Hepatocyte (in vitro differentiated cells): ENCODE measurements at regions not wholly inside any gene's neighbourhood (a gene's known extent, or its start where the extent isn't known, plus 50 kb on each side); places are given as distances from the start of the nearest gene placed in this dataset.

ENCODE experiments used
- DNase-seq: peaks from one replicate; pipeline ENCODE4 v3.0.0-alpha.2; 2016; ENCODE audit warnings: low spot score
- H2AFZ ChIP-seq: fragments of 200-600 bp; sonication (generic); 2 replicates; pipeline ENCODE4 v1.6.0; 2016; ENCODE audit warnings: antibody characterized with exemption, mild to moderate bottlenecking
- H3K27ac ChIP-seq: fragments of 200-600 bp; sonication (generic); 2 replicates; pipeline ENCODE4 v1.5.1; 2016; ENCODE audit warnings: mild to moderate bottlenecking
- H3K27me3 ChIP-seq: fragments of 200-600 bp; sonication (generic); 2 replicates; pipeline ENCODE4 v1.6.1; 2016
- H3K36me3 ChIP-seq: fragments of 200-600 bp; sonication (generic); replicated peaks from 2 replicates; pipeline ENCODE4 v1.5.1; 2016; ENCODE audit warnings: low read depth; ENCODE audit not compliant: insufficient read depth
- H3K4me1 ChIP-seq: fragments of 200-600 bp; sonication (generic); 2 replicates; pipeline ENCODE4 v1.5.1; 2016; ENCODE audit warnings: mild to moderate bottlenecking, moderate library complexity; ENCODE audit not compliant: insufficient read depth
- H3K4me2 ChIP-seq: fragments of 200-600 bp; sonication (generic); 2 replicates; pipeline ENCODE4 v1.6.0; 2016
- H3K4me3 ChIP-seq: fragments of 200-600 bp; sonication (generic); 2 replicates; pipeline ENCODE4 v1.5.1; 2016; ENCODE audit warnings: mild to moderate bottlenecking
- H3K79me2 ChIP-seq: fragments of 200-600 bp; sonication (generic); 2 replicates; pipeline ENCODE4 v1.6.0; 2017; ENCODE audit warnings: mild to moderate bottlenecking
- H3K9me2 ChIP-seq: fragments of 200-600 bp; sonication (generic); replicated peaks from 2 replicates; pipeline ENCODE4 v1.6.0; 2017; ENCODE audit warnings: mild to moderate bottlenecking; ENCODE audit not compliant: insufficient read depth
- H3K9me3 ChIP-seq: fragments of 200-600 bp; sonication (generic); 2 replicates; pipeline ENCODE4 v1.5.1; 2016; ENCODE audit warnings: low read depth, mild to moderate bottlenecking
- H4K20me1 ChIP-seq: fragments of 200-600 bp; sonication (generic); 2 replicates; pipeline ENCODE4 v1.6.0; 2016; ENCODE audit warnings: mild to moderate bottlenecking; ENCODE audit not compliant: insufficient read depth, poor library complexity, severe bottlenecking
- EZH2 ChIP-seq: fragments of 200-600 bp; sonication (generic); IDR thresholded peaks from 2 replicates; pipeline ENCODE4 v1.6.1; 2016; ENCODE audit warnings: antibody characterized with exemption, mild to moderate bottlenecking, borderline replicate concordance
- EZH2phosphoT487 ChIP-seq: fragments of 200-600 bp; sonication (generic); IDR thresholded peaks from one replicate; pipeline ENCODE4 v1.6.1; 2018; ENCODE audit warnings: antibody characterized with exemption, mild to moderate bottlenecking, low read depth, moderate library complexity; ENCODE audit not compliant: unreplicated experiment, severe bottlenecking
- WGBS: methylation state at CpG from one replicate; pipeline ENCODE4 v1.1.6; 2016; ENCODE audit warnings: low lambda C conversion rate; ENCODE audit errors: missing lambda C conversion rate; 5-methylcytosine and 5-hydroxymethylcytosine counted together
- TF ChIP-seq, protein P1 (sequence below): fragments of 200-600 bp; sonication (generic); IDR thresholded peaks from 2 replicates; pipeline ENCODE4 v1.5.1; 2016; ENCODE audit warnings: antibody characterized with exemption, mild to moderate bottlenecking; ENCODE audit not compliant: poor library complexity

DNA sequence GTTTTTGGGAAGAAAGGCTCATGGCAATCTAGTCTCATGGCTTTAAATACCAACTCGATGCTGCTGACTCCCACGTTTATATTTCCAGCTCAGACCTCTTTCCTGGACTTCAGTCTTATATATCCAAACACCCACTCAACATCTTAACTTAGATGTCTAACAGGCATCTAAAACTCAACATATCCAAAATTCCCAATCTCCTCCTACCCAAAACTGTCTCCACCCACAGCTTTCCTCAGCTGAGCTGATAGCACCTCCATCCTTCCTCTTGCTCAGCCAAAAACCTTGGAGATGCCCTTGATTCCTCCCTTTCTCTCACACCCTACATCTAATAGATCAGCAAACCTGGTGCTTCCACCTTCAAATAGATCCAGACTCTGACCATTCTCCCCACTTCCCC, 202.5 kb downstream of the TLE3 start:
- Histone ChIP-seq H3K27ac (no peak overlapping the region), H3K36me3 (no peaks in the 10 kb centered on the region), H3K4me2 (no peak overlapping the region), H3K27me3 (peaks cover 4% of the 10 kb centered on the region), H4K20me1 (no peaks in the 10 kb centered on the region), H3K79me2 (no peaks in the 10 kb centered on the region), H3K4me1 (no peaks in the 10 kb centered on the region), H3K4me3 (no peak overlapping the region), H2AFZ (no peak overlapping the region), H3K9me2 (no peaks in the 10 kb centered on the region), H3K9me3 (no peaks in the 10 kb centered on the region)
- TF ChIP-seq, protein P1, sequence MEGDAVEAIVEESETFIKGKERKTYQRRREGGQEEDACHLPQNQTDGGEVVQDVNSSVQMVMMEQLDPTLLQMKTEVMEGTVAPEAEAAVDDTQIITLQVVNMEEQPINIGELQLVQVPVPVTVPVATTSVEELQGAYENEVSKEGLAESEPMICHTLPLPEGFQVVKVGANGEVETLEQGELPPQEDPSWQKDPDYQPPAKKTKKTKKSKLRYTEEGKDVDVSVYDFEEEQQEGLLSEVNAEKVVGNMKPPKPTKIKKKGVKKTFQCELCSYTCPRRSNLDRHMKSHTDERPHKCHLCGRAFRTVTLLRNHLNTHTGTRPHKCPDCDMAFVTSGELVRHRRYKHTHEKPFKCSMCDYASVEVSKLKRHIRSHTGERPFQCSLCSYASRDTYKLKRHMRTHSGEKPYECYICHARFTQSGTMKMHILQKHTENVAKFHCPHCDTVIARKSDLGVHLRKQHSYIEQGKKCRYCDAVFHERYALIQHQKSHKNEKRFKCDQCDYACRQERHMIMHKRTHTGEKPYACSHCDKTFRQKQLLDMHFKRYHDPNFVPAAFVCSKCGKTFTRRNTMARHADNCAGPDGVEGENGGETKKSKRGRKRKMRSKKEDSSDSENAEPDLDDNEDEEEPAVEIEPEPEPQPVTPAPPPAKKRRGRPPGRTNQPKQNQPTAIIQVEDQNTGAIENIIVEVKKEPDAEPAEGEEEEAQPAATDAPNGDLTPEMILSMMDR, result no peak
- TF ChIP-seq EZH2, result no peak
- TF ChIP-seq EZH2phosphoT487, result no peak
- 94% methylated on average over 2 of the region's 2 CpGs for WGBS
- no peak for DNase-seq

GRCh38 chr15:69896606-69897005, 201.1 kb downstream of the TLE3 start:
- Histone ChIP-seq H4K20me1 (no peaks in the 10 kb centered on the region), H3K4me3 (no peak overlapping the region), H3K9me3 (no peaks in the 10 kb centered on the region), H3K4me2 (no peak overlapping the region), H3K27ac (no peak overlapping the region), H3K9me2 (no peaks in the 10 kb centered on the region), H2AFZ (no peak overlapping the region), H3K4me1 (no peaks in the 10 kb centered on the region), H3K27me3 (peaks cover 4% of the 10 kb centered on the region), H3K36me3 (no peaks in the 10 kb centered on the region), H3K79me2 (no peaks in the 10 kb centered on the region)
- TF ChIP-seq EZH2phosphoT487 (no peak), EZH2 (no peak)
- DNase-seq, result no peak

DNA sequence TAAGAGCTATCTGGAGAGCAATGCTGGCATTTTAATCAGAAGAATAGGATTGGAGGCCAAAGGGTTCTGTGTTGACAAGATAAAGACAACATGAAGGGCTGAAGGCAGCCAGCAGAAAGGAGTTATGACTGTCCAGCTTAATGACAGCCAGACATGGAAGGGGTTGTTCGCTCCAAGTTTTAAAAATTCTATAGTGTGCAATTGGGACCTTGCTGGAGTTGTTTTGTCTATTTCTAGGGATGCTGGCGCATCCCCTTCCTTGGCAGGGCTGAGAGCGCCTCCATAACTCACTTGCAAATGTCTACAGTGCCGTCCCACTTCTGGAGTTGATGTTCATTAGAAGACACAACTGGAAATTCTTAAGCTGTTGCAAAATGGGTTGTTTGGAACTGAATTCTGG, 200.7 kb downstream of the TLE3 start:
- no peaks in the 10 kb centered on the region for H3K4me1 ChIP-seq
- H3K9me3 ChIP-seq, result no peaks in the 10 kb centered on the region
- peaks cover 4% of the 10 kb centered on the region for H3K27me3 ChIP-seq
- no peaks in the 10 kb centered on the region for H4K20me1 ChIP-seq
- no peak for DNase-seq
- WGBS, result 95% methylated on average over 4 of the region's 4 CpGs
- TF ChIP-seq, protein P1, result no peak
- TF ChIP-seq EZH2phosphoT487 (no peak), EZH2 (no peak)
- no peaks in the 10 kb centered on the region for H3K36me3 ChIP-seq
- H3K9me2 ChIP-seq, result no peaks in the 10 kb centered on the region
- no peaks in the 10 kb centered on the region for H3K79me2 ChIP-seq
- H2AFZ ChIP-seq, result no peak overlapping the region
- no peak overlapping the region for H3K27ac ChIP-seq
- H3K4me2 ChIP-seq, result no peak overlapping the region
- H3K4me3 ChIP-seq, result no peak overlapping the region

DNA sequence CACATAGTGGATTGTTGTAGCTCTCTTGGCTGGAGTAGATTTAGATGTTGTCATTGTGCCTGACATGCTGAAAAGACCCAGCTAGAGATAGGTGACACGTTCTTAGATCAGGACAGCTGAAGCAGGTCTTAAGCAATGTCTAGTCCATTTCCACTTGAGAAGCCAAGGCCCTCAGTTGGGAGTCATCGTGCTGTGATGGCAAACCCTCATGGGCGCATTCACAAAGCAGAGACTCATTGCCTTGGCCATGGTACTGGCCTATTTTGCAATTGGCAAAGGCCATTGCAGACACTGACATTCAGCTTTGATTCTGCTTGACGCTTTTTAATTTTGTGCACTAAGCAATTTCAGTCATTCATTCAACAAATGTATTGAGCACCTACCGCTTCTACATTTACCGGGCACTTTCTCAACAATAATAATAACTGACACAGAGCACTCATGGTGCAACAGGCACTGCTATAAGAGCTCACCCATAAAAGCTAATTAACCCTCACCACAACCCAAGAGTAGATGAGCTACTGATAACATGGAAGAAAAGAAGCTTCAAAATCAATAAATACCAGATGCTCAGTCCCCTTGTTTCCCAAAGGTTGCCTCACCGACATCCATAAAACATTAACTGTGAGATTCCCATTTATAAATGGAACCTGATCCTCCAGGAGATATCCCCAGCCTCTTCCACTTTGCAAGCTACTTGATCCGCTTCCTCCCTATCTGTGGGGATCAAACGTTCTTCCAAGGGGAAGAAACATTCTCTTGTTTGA, 200.1 kb downstream of the TLE3 start:
- H3K4me3 ChIP-seq, result no peak overlapping the region
- WGBS, result 69% methylated on average over 9 of the region's 9 CpGs
- H4K20me1 ChIP-seq, result no peaks in the 10 kb centered on the region
- no peak for DNase-seq
- H3K9me3 ChIP-seq, result no peaks in the 10 kb centered on the region
- H3K79me2 ChIP-seq, result no peaks in the 10 kb centered on the region
- peaks cover 4% of the 10 kb centered on the region for H3K27me3 ChIP-seq
- no peak overlapping the region for H3K27ac ChIP-seq
- H3K4me2 ChIP-seq, result no peak overlapping the region
- no peak overlapping the region for H2AFZ ChIP-seq
- TF ChIP-seq EZH2phosphoT487, result no peak
- TF ChIP-seq, protein P1, result no peak
- TF ChIP-seq EZH2, result no peak
- no peaks in the 10 kb centered on the region for H3K4me1 ChIP-seq
- no peaks in the 10 kb centered on the region for H3K9me2 ChIP-seq
- no peaks in the 10 kb centered on the region for H3K36me3 ChIP-seq
